Large intestine (tissue), 3 donors: ENCODE measurements at regions not wholly inside any gene's neighbourhood (a gene's known extent, or its start where the extent isn't known, plus 50 kb on each side); places are given as distances from the start of the nearest gene placed in this dataset.

Experiments
- DNase-seq, 2 donors: peaks; one replicate each; pipeline versions ENCODE4 v3.0.0 to v3.0.0-alpha.2; 2013
- H3K27ac ChIP-seq: one replicate; pipeline ENCODE4 v1.5.1; 2013; ENCODE audit warnings: low read length
- H3K27me3 ChIP-seq: 2 replicates; pipeline ENCODE4 v1.6.1; 2013; ENCODE audit warnings: low read length; ENCODE audit not compliant: control insufficient read depth, insufficient read depth
- H3K36me3 ChIP-seq: 2 replicates; pipeline ENCODE4 v1.6.1; 2013; ENCODE audit warnings: low read length; ENCODE audit not compliant: control insufficient read depth, insufficient read depth
- H3K4me1 ChIP-seq: one replicate; pipeline ENCODE4 v1.6.1; 2013; ENCODE audit warnings: low read length; ENCODE audit not compliant: control insufficient read depth, insufficient read depth
- H3K4me3 ChIP-seq: one replicate; pipeline ENCODE4 v1.5.1; 2013; ENCODE audit warnings: low read length
- H3K9me3 ChIP-seq: one replicate; pipeline ENCODE4 v1.6.1; 2013; ENCODE audit warnings: mild to moderate bottlenecking, low read depth, low read length, moderate library complexity; ENCODE audit not compliant: control insufficient read depth
- WGBS: methylation state at CpG from one replicate; pipeline ENCODE4 v1.1.5; 2013; ENCODE audit warnings: low lambda C conversion rate; ENCODE audit not compliant: insufficient coverage; 5-methylcytosine and 5-hydroxymethylcytosine counted together

DNA sequence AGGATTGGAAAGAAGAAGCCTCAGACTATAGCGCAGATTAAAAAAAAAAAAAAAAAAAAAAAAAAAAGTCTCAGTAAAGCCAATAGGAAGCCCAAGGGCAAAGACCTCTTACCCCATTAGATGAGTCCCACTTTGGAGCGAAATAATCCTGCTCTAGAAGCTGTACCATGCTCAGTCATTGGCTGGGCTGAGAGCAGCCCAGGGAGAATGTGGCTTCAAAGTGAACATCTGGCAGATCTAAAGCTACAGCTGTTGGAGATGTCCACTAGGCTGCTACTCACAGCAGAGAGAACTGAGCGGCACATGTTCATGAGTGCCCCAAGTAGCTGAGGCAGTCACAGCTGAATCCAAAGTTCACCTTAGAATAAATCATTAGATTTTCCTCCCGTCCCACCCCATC is 560.9 kb downstream of the MED13L start:
- no peaks in the 10 kb centered on the region for H3K9me3 ChIP-seq
- no peaks in the 10 kb centered on the region for H3K27me3 ChIP-seq
- H3K4me1 ChIP-seq: no peaks in the 10 kb centered on the region
- H3K4me3 ChIP-seq: no peak overlapping the region
- peak in 1 of 2 donors; percentile 31 for DNase-seq
- H3K27ac ChIP-seq: no peak overlapping the region
- H3K36me3 ChIP-seq: no peaks in the 10 kb centered on the region
- WGBS: no CpG with 5 or more reads among the region's 4 CpGs

DNA sequence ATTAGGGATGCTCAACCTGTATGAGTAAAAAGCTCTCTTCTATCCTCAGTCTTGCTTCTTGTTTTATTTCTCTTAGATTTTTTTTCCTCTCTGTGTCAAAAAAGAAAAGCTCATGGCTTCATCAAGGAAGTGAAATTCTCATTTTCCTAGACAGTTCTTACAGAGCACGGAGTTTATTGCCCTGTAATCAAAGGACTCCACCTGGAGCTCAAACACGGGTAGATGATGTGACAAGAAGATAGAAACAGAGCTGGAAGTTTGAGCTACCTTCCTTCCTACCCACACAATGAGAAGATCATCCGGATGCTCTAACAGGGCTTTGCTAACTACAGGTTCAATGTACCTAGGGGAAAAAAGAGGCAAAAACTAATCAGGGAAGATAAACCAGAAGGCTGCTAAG is 564.8 kb downstream of the MED13L start:
- peak in 1 of 2 donors; percentile 63 for DNase-seq
- 0% methylated on average over 1 of the region's 3 CpGs for WGBS
- no peaks in the 10 kb centered on the region for H3K4me1 ChIP-seq
- H3K36me3 ChIP-seq: no peaks in the 10 kb centered on the region
- no peaks in the 10 kb centered on the region for H3K9me3 ChIP-seq
- H3K27ac ChIP-seq: no peak overlapping the region
- no peaks in the 10 kb centered on the region for H3K27me3 ChIP-seq
- no peak overlapping the region for H3K4me3 ChIP-seq

- H3K27ac ChIP-seq: no peak overlapping the region
- no peaks in the 10 kb centered on the region for H3K4me1 ChIP-seq
- no peak overlapping the region for H3K4me3 ChIP-seq
- WGBS: no CpG with 5 or more reads among the region's 3 CpGs
- H3K9me3 ChIP-seq: no peaks in the 10 kb centered on the region
- H3K27me3 ChIP-seq: no peaks in the 10 kb centered on the region
- peak in 1 of 2 donors; percentile 26 for DNase-seq
- H3K36me3 ChIP-seq: no peaks in the 10 kb centered on the region
These were observed 567.4 kb downstream of the MED13L start for GRCh38 chr12:115710104-115710564.

DNA sequence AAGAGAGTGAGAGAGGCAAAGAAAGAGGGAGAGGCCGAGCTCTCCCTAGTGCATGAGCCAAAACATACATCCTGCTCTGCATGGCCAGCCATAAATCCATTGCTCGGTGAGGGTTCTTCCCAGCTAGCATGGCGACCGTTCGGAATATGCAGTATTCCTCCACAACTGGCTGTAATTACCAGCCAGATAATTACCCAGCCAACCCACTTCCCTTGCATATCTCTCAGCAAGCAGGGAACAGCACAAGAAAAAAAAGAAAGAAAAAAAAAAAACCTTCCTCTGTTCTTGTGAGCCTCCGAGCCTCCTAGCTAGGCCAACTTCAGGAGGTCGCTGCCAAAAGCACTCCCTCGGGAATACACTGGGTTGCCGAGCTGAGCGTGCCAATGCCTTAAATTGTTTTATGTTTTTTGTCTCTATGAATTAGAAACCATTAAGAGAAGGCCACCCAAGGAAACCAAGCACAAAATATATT is 567.9 kb downstream of the MED13L start:
- Histone ChIP-seq H3K4me1 (no peaks in the 10 kb centered on the region), H3K9me3 (no peaks in the 10 kb centered on the region), H3K36me3 (no peaks in the 10 kb centered on the region), H3K4me3 (no peak overlapping the region), H3K27ac (no peak overlapping the region), H3K27me3 (no peaks in the 10 kb centered on the region)
- WGBS: no CpG with 5 or more reads among the region's 10 CpGs
- DNase-seq: no peak

DNA sequence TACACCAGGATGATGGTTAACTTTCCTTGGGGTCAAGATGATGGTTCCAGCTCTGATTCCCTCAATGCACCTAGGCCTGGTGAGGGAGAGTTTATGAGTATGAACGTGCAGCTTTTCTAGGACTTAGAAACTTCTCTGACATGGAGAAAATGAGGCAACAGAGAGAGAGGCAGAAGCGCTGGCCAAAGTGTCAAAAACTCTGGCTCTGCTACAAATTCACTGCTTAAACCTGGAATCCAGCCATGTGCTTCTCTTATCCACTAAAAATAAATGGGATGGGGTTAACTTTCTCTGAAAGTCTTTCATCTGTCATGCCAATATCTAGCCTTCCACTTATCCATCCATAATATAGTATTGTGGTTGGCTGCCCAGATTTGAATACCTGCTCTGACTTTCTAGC is 568.7 kb downstream of the MED13L start:
- no CpG with 5 or more reads among the region's 2 CpGs for WGBS
- H3K36me3 ChIP-seq: no peaks in the 10 kb centered on the region
- no peak overlapping the region for H3K27ac ChIP-seq
- DNase-seq: no peak
- H3K4me1 ChIP-seq: no peaks in the 10 kb centered on the region
- H3K4me3 ChIP-seq: no peak overlapping the region
- no peaks in the 10 kb centered on the region for H3K27me3 ChIP-seq
- no peaks in the 10 kb centered on the region for H3K9me3 ChIP-seq

GRCh38 chr12:115700896-115701465 is 576.5 kb downstream of the MED13L start:
- 20% methylated on average over 1 of the region's 7 CpGs for WGBS
- Histone ChIP-seq H3K4me3 (no peak overlapping the region), H3K9me3 (no peaks in the 10 kb centered on the region)

DNA sequence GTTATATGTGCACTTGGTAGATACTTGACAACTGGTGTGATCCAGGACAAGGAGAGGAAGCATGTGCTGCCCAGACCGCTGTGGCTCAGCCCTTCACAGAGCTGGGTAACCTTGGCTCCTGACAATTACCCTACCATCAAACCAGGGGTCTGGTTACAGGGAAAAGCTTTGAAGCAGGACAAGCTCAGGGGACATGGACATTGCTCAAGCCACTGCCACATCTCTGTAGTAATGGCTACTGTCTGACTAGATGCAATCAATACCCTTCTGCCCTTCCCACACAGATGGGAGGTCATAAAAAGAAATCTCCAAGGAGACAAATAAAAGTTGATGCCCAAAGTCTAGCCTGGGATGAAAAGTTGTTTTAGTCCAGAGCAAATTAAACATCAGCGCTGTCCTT is 577.4 kb downstream of the MED13L start:
- H3K36me3 ChIP-seq: no peaks in the 10 kb centered on the region
- WGBS: 60% methylated on average over 1 of the region's 2 CpGs
- DNase-seq: no peak

More at GRCh38 chr12:115700896-115701465, 576.5 kb downstream of the MED13L start:
- no peak for DNase-seq
- no peak overlapping the region for H3K27ac ChIP-seq
- no peaks in the 10 kb centered on the region for H3K4me1 ChIP-seq
- no peaks in the 10 kb centered on the region for H3K27me3 ChIP-seq
- no peaks in the 10 kb centered on the region for H3K36me3 ChIP-seq

GRCh38 chr12:115698257-115698656 is 579.2 kb downstream of the MED13L start:
- H3K4me3 ChIP-seq: no peak overlapping the region
- DNase-seq: no peak
- no peaks in the 10 kb centered on the region for H3K9me3 ChIP-seq
- peaks cover 3% of the 10 kb centered on the region for H3K27me3 ChIP-seq
- H3K4me1 ChIP-seq: no peaks in the 10 kb centered on the region
- no peaks in the 10 kb centered on the region for H3K36me3 ChIP-seq
- 67% methylated on average over 1 of the region's 3 CpGs for WGBS
- H3K27ac ChIP-seq: no peak overlapping the region

More for the DNA sequence above, 577.4 kb downstream of the MED13L start:
- Histone ChIP-seq H3K4me3 (no peak overlapping the region), H3K27me3 (no peaks in the 10 kb centered on the region), H3K9me3 (no peaks in the 10 kb centered on the region), H3K4me1 (no peaks in the 10 kb centered on the region), H3K27ac (no peak overlapping the region)

- H3K4me1 ChIP-seq: no peaks in the 10 kb centered on the region
- DNase-seq: no peak
- H3K27ac ChIP-seq: no peak overlapping the region
- H3K4me3 ChIP-seq: no peak overlapping the region
- H3K9me3 ChIP-seq: no peaks in the 10 kb centered on the region
- no CpG with 5 or more reads among the region's 5 CpGs for WGBS
- H3K27me3 ChIP-seq: peaks cover 3% of the 10 kb centered on the region
- no peaks in the 10 kb centered on the region for H3K36me3 ChIP-seq
These were observed 580.2 kb downstream of the MED13L start for GRCh38 chr12:115697340-115697739.

GRCh38 chr12:115694564-115694963 is 582.9 kb downstream of the MED13L start:
- H3K27ac ChIP-seq: no peak overlapping the region
- no peaks in the 10 kb centered on the region for H3K4me1 ChIP-seq
- H3K27me3 ChIP-seq: peaks cover 3% of the 10 kb centered on the region
- no peaks in the 10 kb centered on the region for H3K9me3 ChIP-seq
- H3K4me3 ChIP-seq: no peak overlapping the region
- H3K36me3 ChIP-seq: no peaks in the 10 kb centered on the region
- 80% methylated on average over 1 of the region's 3 CpGs for WGBS
- no peak for DNase-seq

- Histone ChIP-seq H3K9me3 (no peaks in the 10 kb centered on the region), H3K36me3 (no peaks in the 10 kb centered on the region), H3K4me1 (no peaks in the 10 kb centered on the region), H3K27ac (no peak overlapping the region), H3K4me3 (no peak overlapping the region), H3K27me3 (peaks cover 6% of the 10 kb centered on the region)
- DNase-seq: no peak
These were observed 583.5 kb downstream of the MED13L start for GRCh38 chr12:115693970-115694369.
